ENCODE measurements at regions not wholly inside any gene's neighbourhood (a gene's known extent, or its start where the extent isn't known, plus 50 kb on each side); places are given as distances from the start of the nearest gene placed in this dataset.

- no peak for TF ChIP-seq ZBTB33 (IDR thresholded peaks at IDR 0.05)
- TF ChIP-seq MAX (IDR thresholded peaks at IDR 0.05): no peak
- TF ChIP-seq ATF3 (IDR thresholded peaks at IDR 0.05): no peak
These were observed 344.5 kb downstream of the LRATD1 start (continued) for GRCh38 chr2:14977021-14977420.

GRCh38 chr2:14978845-14979244 is 346.3 kb downstream of the LRATD1 start:
- no peak overlapping the region for H3K9ac ChIP-seq (ENCODE audit: low read depth in 1 of 2, low read length in 2 of 2)
- no peak for TF ChIP-seq SP1 (IDR thresholded peaks at IDR 0.05)
- TF ChIP-seq FOXA2 (IDR thresholded peaks at IDR 0.05): no peak
- TF ChIP-seq GABPA (IDR thresholded peaks at IDR 0.05 in 1 of 2, conservative IDR thresholded peaks at IDR 0.05 in 1 of 2): no peak
- TF ChIP-seq ZBTB33 (IDR thresholded peaks at IDR 0.05): no peak
- TF ChIP-seq HNF4A (conservative IDR thresholded peaks at IDR 0.05): no peak
- no peak for TF ChIP-seq YY1 (IDR thresholded peaks at IDR 0.05)
- TF ChIP-seq HNF4G (IDR thresholded peaks at IDR 0.05): no peak
- no peak for TF ChIP-seq EGR1 (IDR thresholded peaks at IDR 0.05; ENCODE audit: low read depth in 2 of 2)
- H3K4me1 ChIP-seq (ENCODE audit: control insufficient read depth in 4 of 4, insufficient read depth in 4 of 4, low read length in 3 of 4): no peaks in the 10 kb centered on the region
- no peaks in the 10 kb centered on the region for H3K27me3 ChIP-seq (ENCODE audit: control insufficient read depth in 4 of 4, insufficient read depth in 4 of 4, low read length in 3 of 4)
- WGBS: 79% methylated on average over 2 of the region's 2 CpGs
- H3K27ac ChIP-seq (ENCODE audit: low read depth in 1 of 2, low read length in 2 of 2): no peak overlapping the region
- H3K4me3 ChIP-seq (ENCODE audit: low read depth in 1 of 3, low read length in 3 of 3): no peak overlapping the region
- H3K36me3 ChIP-seq (ENCODE audit: control insufficient read depth in 4 of 4, insufficient read depth in 3 of 4, low read depth in 1 of 4, low read length in 3 of 4): no peaks in the 10 kb centered on the region
- DNase-seq (ENCODE audit: low spot score): no peak
- H3K9me3 ChIP-seq (ENCODE audit: control insufficient read depth in 4 of 4, low read length in 3 of 4): no peaks in the 10 kb centered on the region

- Histone ChIP-seq H3K27ac (ENCODE audit: low read depth in 1 of 2, low read length in 2 of 2) (no peak overlapping the region), H3K27me3 (ENCODE audit: control insufficient read depth in 4 of 4, insufficient read depth in 4 of 4, low read length in 3 of 4) (no peaks in the 10 kb centered on the region), H3K4me1 (ENCODE audit: control insufficient read depth in 4 of 4, insufficient read depth in 4 of 4, low read length in 3 of 4) (no peaks in the 10 kb centered on the region), H3K4me3 (ENCODE audit: low read depth in 1 of 3, low read length in 3 of 3) (no peak overlapping the region), H3K36me3 (ENCODE audit: control insufficient read depth in 4 of 4, insufficient read depth in 3 of 4, low read depth in 1 of 4, low read length in 3 of 4) (no peaks in the 10 kb centered on the region), H3K9ac (ENCODE audit: low read depth in 1 of 2, low read length in 2 of 2) (no peak overlapping the region), H3K9me3 (ENCODE audit: control insufficient read depth in 4 of 4, low read length in 3 of 4) (no peaks in the 10 kb centered on the region)
- 70% methylated on average over 4 of the region's 4 CpGs for whole genome bisulfite sequencing
- no peak for TF ChIP-seq FOXA1 (IDR thresholded peaks at IDR 0.05)
- no peak for TF ChIP-seq NR2F2 (IDR thresholded peaks at IDR 0.05)
- TF ChIP-seq RAD21 (IDR thresholded peaks at IDR 0.05): no peak
- no peak for TF ChIP-seq EGR1 (IDR thresholded peaks at IDR 0.05; ENCODE audit: low read depth in 2 of 2)
- TF ChIP-seq TAF1 (conservative IDR thresholded peaks at IDR 0.05): no peak
- TF ChIP-seq REST (IDR thresholded peaks at IDR 0.05): no peak
- TF ChIP-seq HNF4G (IDR thresholded peaks at IDR 0.05): no peak
- no peak for TF ChIP-seq ATF3 (IDR thresholded peaks at IDR 0.05)
- no peak for TF ChIP-seq ZBTB33 (IDR thresholded peaks at IDR 0.05)
- TF ChIP-seq HNF4A (conservative IDR thresholded peaks at IDR 0.05): no peak
- TF ChIP-seq YY1 (IDR thresholded peaks at IDR 0.05): no peak
- no peak for DNase-seq (ENCODE audit: low spot score)
These were observed 350.3 kb downstream of the LRATD1 start for GRCh38 chr2:14982790-14983189.

Measured in liver (tissue), 7 donors.